OCI-LY1 (cell line): ENCODE measurements at regions not wholly inside any gene's neighbourhood (a gene's known extent, or its start where the extent isn't known, plus 50 kb on each side); places are given as distances from the start of the nearest gene placed in this dataset.

Experiments used
- EZH2 ChIP-seq: fragments of 200-600 bp; sonication (generic), shearing (Covaris generic); IDR thresholded peaks from 2 replicates; pipeline ENCODE4 v1.8.0; 2017; ENCODE audit warnings: borderline replicate concordance, mixed run types, mild to moderate bottlenecking, antibody characterized with exemption, low read length, moderate library complexity, mixed read lengths
- TF ChIP-seq, protein P1 (sequence below): fragments of 200-600 bp; sonication (generic), shearing (Covaris generic); IDR thresholded peaks from 2 replicates; pipeline ENCODE4 v1.5.1; 2017; ENCODE audit warnings: mild to moderate bottlenecking, antibody characterized with exemption, low read length, moderate library complexity, mixed read lengths

DNA sequence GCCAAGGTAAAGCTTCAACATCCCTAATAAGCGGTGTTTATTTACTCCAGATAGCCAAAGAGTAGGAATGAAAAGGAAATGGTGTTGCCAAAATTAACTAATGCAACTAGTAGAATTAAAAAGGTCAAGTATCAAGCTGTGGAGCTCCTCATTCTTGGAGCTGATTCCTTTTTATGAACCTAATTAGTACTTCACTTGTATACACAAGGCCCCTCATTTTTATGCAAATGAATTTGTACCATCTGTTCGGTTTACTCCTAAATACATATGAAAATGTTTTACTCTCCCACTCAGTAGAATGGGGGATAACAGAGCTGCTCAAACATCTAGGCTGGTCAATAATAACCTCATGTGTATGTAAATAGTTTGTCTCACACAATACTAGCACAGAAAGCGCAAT lies 426.4 kb upstream of the LUZP2 start:
- TF ChIP-seq, protein P1, sequence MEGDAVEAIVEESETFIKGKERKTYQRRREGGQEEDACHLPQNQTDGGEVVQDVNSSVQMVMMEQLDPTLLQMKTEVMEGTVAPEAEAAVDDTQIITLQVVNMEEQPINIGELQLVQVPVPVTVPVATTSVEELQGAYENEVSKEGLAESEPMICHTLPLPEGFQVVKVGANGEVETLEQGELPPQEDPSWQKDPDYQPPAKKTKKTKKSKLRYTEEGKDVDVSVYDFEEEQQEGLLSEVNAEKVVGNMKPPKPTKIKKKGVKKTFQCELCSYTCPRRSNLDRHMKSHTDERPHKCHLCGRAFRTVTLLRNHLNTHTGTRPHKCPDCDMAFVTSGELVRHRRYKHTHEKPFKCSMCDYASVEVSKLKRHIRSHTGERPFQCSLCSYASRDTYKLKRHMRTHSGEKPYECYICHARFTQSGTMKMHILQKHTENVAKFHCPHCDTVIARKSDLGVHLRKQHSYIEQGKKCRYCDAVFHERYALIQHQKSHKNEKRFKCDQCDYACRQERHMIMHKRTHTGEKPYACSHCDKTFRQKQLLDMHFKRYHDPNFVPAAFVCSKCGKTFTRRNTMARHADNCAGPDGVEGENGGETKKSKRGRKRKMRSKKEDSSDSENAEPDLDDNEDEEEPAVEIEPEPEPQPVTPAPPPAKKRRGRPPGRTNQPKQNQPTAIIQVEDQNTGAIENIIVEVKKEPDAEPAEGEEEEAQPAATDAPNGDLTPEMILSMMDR = no peak
- no peak for TF ChIP-seq EZH2
